GM12875 (cell line): ENCODE measurements at regions not wholly inside any gene's neighbourhood (a gene's known extent, or its start where the extent isn't known, plus 50 kb on each side); places are given as distances from the start of the nearest gene placed in this dataset.

Experiments
- H3K4me3 ChIP-seq: one replicate; pipeline ENCODE4 v1.5.1; 2011; ENCODE audit warnings: low read depth, low read length, control low read depth
- CTCF ChIP-seq: IDR thresholded peaks from 2 replicates; pipeline ENCODE4 v1.5.1; 2011; ENCODE audit warnings: low read depth, mild to moderate bottlenecking, control low read depth, inconsistent platforms, low read length, moderate library complexity, borderline replicate concordance; ENCODE audit not compliant: insufficient read depth

- no peak for TF ChIP-seq CTCF
- H3K4me3 ChIP-seq, result no peak overlapping the region
Observed at GRCh38 chr17:72064606-72065193, 56.1 kb upstream of the SOX9 start.

DNA sequence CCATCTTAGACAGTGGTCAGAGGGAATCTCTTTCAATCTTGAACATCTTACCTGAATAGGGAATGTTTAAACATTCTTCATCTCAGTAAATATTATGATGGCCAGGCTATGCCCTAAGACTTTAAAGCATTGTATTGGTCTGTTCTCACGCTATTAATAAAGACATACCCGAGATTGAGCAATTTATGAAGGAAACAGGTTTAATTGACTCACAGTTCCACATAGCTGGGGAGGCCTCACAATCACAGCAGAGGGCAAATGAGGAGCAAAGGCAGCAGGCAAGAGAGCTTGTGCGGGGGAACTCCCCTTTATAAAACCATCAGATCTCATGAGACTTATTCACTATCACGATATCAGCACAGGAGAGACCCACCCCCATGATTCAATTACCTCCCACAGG lies 55.3 kb upstream of the SOX9 start:
- no peak overlapping the region for H3K4me3 ChIP-seq
- no peak for TF ChIP-seq CTCF

DNA sequence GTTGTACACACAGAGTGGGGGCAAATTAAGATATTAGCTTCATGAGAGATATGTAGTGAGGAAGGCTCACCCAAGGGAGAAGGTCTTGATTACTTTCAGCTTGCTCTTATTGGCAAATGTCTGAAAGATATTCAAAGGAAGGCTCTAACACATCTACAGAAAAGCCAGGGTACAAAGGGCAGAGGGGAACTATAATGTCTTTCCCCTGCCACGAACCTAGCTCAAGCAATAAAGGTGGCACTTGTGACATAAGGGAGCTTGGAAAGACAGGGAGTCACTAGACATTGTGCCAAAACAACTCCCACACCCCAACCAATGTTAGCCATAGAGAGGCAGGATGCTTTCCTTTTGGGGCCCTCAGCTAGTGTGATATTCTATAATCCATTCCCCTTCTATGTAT lies 52.2 kb upstream of the SOX9 start:
- TF ChIP-seq CTCF, result no peak
- no peak overlapping the region for H3K4me3 ChIP-seq

DNA sequence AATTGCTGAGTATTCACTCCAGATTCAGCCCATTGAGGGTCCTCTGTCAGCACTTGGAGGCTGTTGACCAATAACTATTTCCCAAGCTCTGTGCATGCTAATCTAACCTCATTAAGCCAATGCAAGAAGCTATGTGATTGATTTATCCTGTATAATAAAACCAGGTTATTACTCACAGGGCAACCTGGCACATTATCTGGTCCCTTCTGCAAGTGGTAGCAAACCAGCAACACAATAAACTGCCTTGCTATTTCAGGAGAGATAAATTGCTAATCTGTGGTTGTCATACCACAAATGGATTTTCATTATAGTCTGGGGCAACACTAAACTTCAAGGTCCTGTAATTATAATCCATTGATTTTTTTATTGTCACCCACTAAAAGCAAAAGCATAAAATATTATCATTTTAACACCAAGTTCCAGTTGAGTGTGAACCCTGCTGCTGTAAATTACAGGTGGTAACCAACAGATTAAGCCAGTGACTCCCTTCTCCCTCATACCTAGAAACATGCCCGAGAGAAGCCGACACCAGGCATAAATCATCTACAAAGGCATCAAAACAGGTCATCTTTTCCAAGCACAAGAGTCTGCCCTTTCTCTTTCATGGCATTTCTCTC lies 51.1 kb upstream of the SOX9 start:
- H3K4me3 ChIP-seq, result no peak overlapping the region
- TF ChIP-seq CTCF, result no peak
